SU-DHL-6 (cell line): ENCODE measurements at regions not wholly inside any gene's neighbourhood (a gene's known extent, or its start where the extent isn't known, plus 50 kb on each side); places are given as distances from the start of the nearest gene placed in this dataset.

Experiments
- H2AFZ ChIP-seq: fragments of 200-600 bp; sonication (generic); 2 replicates; pipeline ENCODE4 v1.6.1; 2014; ENCODE audit warnings: low read depth, mild to moderate bottlenecking, moderate library complexity, mixed read lengths, antibody characterized with exemption, low read length; ENCODE audit not compliant: severe bottlenecking
- H3F3A ChIP-seq: fragments of 200-600 bp; shearing (Covaris generic); 2 replicates; pipeline ENCODE4 v1.6.0; 2016; ENCODE audit warnings: antibody characterized with exemption, mild to moderate bottlenecking; ENCODE audit not compliant: insufficient read depth
- H3K27ac ChIP-seq: fragments of 200-600 bp; sonication (generic); 2 replicates; pipeline ENCODE4 v1.5.1; 2016; ENCODE audit warnings: low read depth, mild to moderate bottlenecking, low read length, moderate library complexity, mixed read lengths
- H3K27me3 ChIP-seq: fragments of 200-600 bp; sonication (generic), shearing (Covaris generic); 2 replicates; pipeline ENCODE4 v1.6.0; 2014; ENCODE audit warnings: mild to moderate bottlenecking, low read length
- H3K36me3 ChIP-seq: fragments of 200-600 bp; sonication (generic); 2 replicates; pipeline ENCODE4 v1.6.1; 2014; ENCODE audit warnings: mild to moderate bottlenecking, low read length, mixed read lengths
- H3K4me2 ChIP-seq: fragments of 300-600, 200-600 bp; shearing (Covaris generic), sonication (generic); 2 replicates; pipeline ENCODE4 v1.6.0; 2014; ENCODE audit warnings: low read length, low read depth, mild to moderate bottlenecking; ENCODE audit not compliant: poor library complexity, severe bottlenecking
- H3K4me3 ChIP-seq: fragments of 200-600 bp; sonication (generic); 2 replicates; pipeline ENCODE4 v1.5.1; 2014; ENCODE audit warnings: antibody characterized with exemption, low read length, mild to moderate bottlenecking, mixed read lengths; ENCODE audit not compliant: insufficient read depth, poor library complexity, severe bottlenecking
- H3K79me2 ChIP-seq: fragments of 200-600 bp; sonication (generic); 2 replicates; pipeline ENCODE4 v1.6.1; 2014; ENCODE audit warnings: mild to moderate bottlenecking, low read length, moderate library complexity; ENCODE audit not compliant: insufficient read depth
- H3K9ac ChIP-seq: fragments of 200-600 bp; sonication (generic); 2 replicates; pipeline ENCODE4 v1.7.0; 2014; ENCODE audit warnings: mild to moderate bottlenecking, low read length
- H3K9me2 ChIP-seq: fragments of 200-600 bp; sonication (generic); replicated peaks from 2 replicates; pipeline ENCODE4 v1.6.1; 2014; ENCODE audit warnings: low read length; ENCODE audit not compliant: insufficient read depth
- H3K9me3 ChIP-seq: fragments of 200-600 bp; sonication (generic); 2 replicates; pipeline ENCODE4 v1.6.1; 2014; ENCODE audit warnings: low read length, mixed read lengths; ENCODE audit not compliant: insufficient read depth
- H4K20me1 ChIP-seq: fragments of 200-600 bp; sonication (generic); 2 replicates; pipeline ENCODE4 v1.6.1; 2014; ENCODE audit warnings: low read depth, mild to moderate bottlenecking, antibody characterized with exemption, low read length, moderate library complexity, mixed read lengths
- EZH2phosphoT487 ChIP-seq: fragments of 200-600 bp; sonication (generic), shearing (Covaris generic); conservative IDR thresholded peaks from 2 replicates; pipeline ENCODE4 v1.6.1; 2018; ENCODE audit warnings: mild to moderate bottlenecking, antibody characterized with exemption, low read length, moderate library complexity, mixed read lengths
- TF ChIP-seq, protein P1 (sequence below): fragments of 200-600 bp; sonication (generic); IDR thresholded peaks from one replicate; pipeline ENCODE4 v1.5.1; 2017; ENCODE audit warnings: antibody characterized with exemption, mild to moderate bottlenecking, low read length, moderate library complexity; ENCODE audit not compliant: insufficient read depth, poor library complexity, severe bottlenecking

DNA sequence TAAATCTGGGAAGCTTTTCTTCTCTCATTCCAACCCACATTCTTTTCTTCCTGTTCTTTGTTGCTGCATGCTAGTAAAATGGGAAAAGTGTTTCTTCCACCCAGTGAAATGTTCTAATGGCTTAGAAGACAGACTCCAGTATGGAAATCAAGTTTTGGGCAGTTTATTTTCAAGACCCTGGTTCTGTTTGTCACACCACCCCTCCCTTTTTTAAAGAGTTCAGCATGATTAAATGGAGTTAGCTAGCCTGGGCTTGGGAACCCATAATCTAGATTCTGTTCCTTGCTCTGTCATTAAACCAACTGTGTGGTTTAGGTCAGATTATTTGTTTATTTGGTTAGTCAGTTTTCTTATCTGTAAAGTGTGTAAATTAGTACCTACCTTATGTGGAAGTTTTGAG is 151.8 kb upstream of the NT5C1B start:
- no peak overlapping the region for H3K4me2 ChIP-seq
- no peaks in the 10 kb centered on the region for H3K36me3 ChIP-seq
- H3K27ac ChIP-seq, result no peak overlapping the region
- TF ChIP-seq EZH2phosphoT487, result no peak
- TF ChIP-seq, protein P1, sequence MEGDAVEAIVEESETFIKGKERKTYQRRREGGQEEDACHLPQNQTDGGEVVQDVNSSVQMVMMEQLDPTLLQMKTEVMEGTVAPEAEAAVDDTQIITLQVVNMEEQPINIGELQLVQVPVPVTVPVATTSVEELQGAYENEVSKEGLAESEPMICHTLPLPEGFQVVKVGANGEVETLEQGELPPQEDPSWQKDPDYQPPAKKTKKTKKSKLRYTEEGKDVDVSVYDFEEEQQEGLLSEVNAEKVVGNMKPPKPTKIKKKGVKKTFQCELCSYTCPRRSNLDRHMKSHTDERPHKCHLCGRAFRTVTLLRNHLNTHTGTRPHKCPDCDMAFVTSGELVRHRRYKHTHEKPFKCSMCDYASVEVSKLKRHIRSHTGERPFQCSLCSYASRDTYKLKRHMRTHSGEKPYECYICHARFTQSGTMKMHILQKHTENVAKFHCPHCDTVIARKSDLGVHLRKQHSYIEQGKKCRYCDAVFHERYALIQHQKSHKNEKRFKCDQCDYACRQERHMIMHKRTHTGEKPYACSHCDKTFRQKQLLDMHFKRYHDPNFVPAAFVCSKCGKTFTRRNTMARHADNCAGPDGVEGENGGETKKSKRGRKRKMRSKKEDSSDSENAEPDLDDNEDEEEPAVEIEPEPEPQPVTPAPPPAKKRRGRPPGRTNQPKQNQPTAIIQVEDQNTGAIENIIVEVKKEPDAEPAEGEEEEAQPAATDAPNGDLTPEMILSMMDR, result no peak
- no peaks in the 10 kb centered on the region for H3K9me3 ChIP-seq
- H2AFZ ChIP-seq, result no peak overlapping the region
- H3K9ac ChIP-seq, result no peak overlapping the region
- no peaks in the 10 kb centered on the region for H3K79me2 ChIP-seq
- no peaks in the 10 kb centered on the region for H3K9me2 ChIP-seq
- no peaks in the 10 kb centered on the region for H3K27me3 ChIP-seq
- H3F3A ChIP-seq, result no peaks in the 10 kb centered on the region
- H3K4me3 ChIP-seq, result no peak overlapping the region
- no peaks in the 10 kb centered on the region for H4K20me1 ChIP-seq

- H3K27me3 ChIP-seq, result no peaks in the 10 kb centered on the region
- H3K9ac ChIP-seq, result no peak overlapping the region
- no peak overlapping the region for H3K4me3 ChIP-seq
- H3K4me2 ChIP-seq, result no peak overlapping the region
- no peaks in the 10 kb centered on the region for H3K36me3 ChIP-seq
- TF ChIP-seq, protein P1, result no peak
- no peak for TF ChIP-seq EZH2phosphoT487
- H3K27ac ChIP-seq, result no peak overlapping the region
- H3K9me2 ChIP-seq, result no peaks in the 10 kb centered on the region
- no peaks in the 10 kb centered on the region for H3F3A ChIP-seq
- no peak overlapping the region for H2AFZ ChIP-seq
- H4K20me1 ChIP-seq, result no peaks in the 10 kb centered on the region
- H3K9me3 ChIP-seq, result no peaks in the 10 kb centered on the region
- H3K79me2 ChIP-seq, result no peaks in the 10 kb centered on the region
Observed at GRCh38 chr2:18740474-18740881, 151.1 kb upstream of the NT5C1B start.

GRCh38 chr2:18731666-18732065 is 142.3 kb upstream of the NT5C1B start:
- no peaks in the 10 kb centered on the region for H4K20me1 ChIP-seq
- no peak overlapping the region for H3K27ac ChIP-seq
- no peak overlapping the region for H2AFZ ChIP-seq
- H3K4me3 ChIP-seq, result no peak overlapping the region
- no peaks in the 10 kb centered on the region for H3K9me2 ChIP-seq
- no peaks in the 10 kb centered on the region for H3F3A ChIP-seq
- no peaks in the 10 kb centered on the region for H3K27me3 ChIP-seq
- no peak overlapping the region for H3K9ac ChIP-seq
- no peaks in the 10 kb centered on the region for H3K9me3 ChIP-seq
- no peak for TF ChIP-seq EZH2phosphoT487
- TF ChIP-seq, protein P1, result no peak
- no peak overlapping the region for H3K4me2 ChIP-seq
- no peaks in the 10 kb centered on the region for H3K36me3 ChIP-seq
- no peaks in the 10 kb centered on the region for H3K79me2 ChIP-seq
